ENCODE measurements at regions not wholly inside any gene's neighbourhood (a gene's known extent, or its start where the extent isn't known, plus 50 kb on each side); places are given as distances from the start of the nearest gene placed in this dataset.

DNA sequence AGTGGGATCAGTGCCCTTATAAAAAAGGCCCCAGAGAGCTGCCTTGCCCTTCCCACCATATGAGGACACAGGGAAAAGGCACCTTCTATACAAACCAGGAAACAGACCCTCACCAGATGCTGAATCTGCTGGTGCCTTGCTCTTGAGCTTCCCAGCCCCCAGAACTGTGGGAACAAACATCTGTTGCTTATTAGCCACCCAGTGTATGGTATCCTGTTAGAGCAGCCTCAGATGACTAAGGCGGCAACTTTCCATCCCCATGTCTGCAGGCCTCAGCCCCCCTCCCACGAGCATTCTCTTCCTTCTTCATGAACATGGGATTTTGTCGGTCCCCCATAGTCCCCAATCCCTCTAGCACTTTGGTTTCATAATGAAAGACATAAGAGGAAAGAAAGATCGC is 202.5 kb upstream of the GAS1 start:
- TF ChIP-seq, protein P1, sequence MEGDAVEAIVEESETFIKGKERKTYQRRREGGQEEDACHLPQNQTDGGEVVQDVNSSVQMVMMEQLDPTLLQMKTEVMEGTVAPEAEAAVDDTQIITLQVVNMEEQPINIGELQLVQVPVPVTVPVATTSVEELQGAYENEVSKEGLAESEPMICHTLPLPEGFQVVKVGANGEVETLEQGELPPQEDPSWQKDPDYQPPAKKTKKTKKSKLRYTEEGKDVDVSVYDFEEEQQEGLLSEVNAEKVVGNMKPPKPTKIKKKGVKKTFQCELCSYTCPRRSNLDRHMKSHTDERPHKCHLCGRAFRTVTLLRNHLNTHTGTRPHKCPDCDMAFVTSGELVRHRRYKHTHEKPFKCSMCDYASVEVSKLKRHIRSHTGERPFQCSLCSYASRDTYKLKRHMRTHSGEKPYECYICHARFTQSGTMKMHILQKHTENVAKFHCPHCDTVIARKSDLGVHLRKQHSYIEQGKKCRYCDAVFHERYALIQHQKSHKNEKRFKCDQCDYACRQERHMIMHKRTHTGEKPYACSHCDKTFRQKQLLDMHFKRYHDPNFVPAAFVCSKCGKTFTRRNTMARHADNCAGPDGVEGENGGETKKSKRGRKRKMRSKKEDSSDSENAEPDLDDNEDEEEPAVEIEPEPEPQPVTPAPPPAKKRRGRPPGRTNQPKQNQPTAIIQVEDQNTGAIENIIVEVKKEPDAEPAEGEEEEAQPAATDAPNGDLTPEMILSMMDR (IDR thresholded peaks at IDR 0.05) = no peak
- TF ChIP-seq POLR2A (IDR thresholded peaks at IDR 0.05) = no peak

Measured in vagina (tissue), 2 donors.